Testis (tissue), 2 donors: ENCODE measurements at regions not wholly inside any gene's neighbourhood (a gene's known extent, or its start where the extent isn't known, plus 50 kb on each side); places are given as distances from the start of the nearest gene placed in this dataset.

Experiments
- POLR2A ChIP-seq: fragments of 450-650 bp; IDR thresholded peaks from one replicate; pipeline ENCODE4 v1.6.1; 2017; ENCODE audit warnings: antibody characterized with exemption, mild to moderate bottlenecking, moderate library complexity
- TF ChIP-seq, protein P1 (sequence below), 3 experiments: fragments of 450-650 bp in 2 of 3; fragments of 200-600 bp in 1 of 3; sonication (generic) in 1 of 3; IDR thresholded peaks; one replicate each; pipeline ENCODE4 v1.5.1; 2016 to 2019; ENCODE audit warnings: antibody characterized with exemption in 3 of 3, mild to moderate bottlenecking in 2 of 3, moderate library complexity in 1 of 3

DNA sequence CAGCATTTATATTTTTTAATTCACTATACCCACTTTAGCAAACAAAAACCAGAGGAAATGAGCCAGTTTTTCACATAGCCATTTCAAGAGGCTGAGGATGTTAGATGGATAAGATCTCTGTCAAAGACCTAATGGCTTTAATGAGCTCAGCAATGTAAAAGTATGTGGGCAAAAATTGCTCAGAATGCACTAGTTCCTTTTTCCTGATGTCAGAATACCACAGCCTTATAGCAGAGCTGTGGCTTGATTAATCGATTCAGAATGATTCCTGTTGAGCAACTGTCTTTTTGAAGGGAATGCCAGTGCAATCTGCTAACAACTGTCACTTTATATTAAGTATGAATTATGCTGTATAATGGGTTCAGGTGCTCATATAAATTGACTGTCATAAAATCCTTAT lies 100.6 kb upstream of the HIVEP1 start:
- no peak for TF ChIP-seq POLR2A
- TF ChIP-seq, protein P1, sequence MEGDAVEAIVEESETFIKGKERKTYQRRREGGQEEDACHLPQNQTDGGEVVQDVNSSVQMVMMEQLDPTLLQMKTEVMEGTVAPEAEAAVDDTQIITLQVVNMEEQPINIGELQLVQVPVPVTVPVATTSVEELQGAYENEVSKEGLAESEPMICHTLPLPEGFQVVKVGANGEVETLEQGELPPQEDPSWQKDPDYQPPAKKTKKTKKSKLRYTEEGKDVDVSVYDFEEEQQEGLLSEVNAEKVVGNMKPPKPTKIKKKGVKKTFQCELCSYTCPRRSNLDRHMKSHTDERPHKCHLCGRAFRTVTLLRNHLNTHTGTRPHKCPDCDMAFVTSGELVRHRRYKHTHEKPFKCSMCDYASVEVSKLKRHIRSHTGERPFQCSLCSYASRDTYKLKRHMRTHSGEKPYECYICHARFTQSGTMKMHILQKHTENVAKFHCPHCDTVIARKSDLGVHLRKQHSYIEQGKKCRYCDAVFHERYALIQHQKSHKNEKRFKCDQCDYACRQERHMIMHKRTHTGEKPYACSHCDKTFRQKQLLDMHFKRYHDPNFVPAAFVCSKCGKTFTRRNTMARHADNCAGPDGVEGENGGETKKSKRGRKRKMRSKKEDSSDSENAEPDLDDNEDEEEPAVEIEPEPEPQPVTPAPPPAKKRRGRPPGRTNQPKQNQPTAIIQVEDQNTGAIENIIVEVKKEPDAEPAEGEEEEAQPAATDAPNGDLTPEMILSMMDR (IDR thresholded peaks at IDR 0.05) = no peak
